ENCODE measurements at regions not wholly inside any gene's neighbourhood (a gene's known extent, or its start where the extent isn't known, plus 50 kb on each side); places are given as distances from the start of the nearest gene placed in this dataset.

DNA sequence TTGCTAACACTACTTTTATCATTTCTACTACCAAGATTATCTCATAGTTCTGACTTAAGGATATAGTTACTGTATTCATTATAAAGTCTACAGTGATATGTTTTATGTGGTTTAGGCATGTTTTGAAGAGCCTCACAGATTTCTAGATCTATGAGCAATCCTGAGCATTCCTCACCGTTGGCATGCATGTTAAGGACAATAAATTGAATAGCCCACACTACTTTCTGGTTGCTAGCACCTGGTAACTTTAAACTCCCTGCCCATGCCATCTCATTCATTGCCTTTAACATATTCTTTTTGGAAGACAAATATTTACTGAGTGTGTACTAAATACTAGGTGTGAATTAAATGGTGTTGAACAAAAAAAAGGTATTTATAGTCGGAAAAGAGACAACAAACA is 868.1 kb upstream of the CDH9 start:
- no peak overlapping the region for H3K27ac ChIP-seq (replicated peaks)
- H3K27me3 ChIP-seq (ENCODE audit: insufficient read depth, poor library complexity, severe bottlenecking): no peaks in the 10 kb centered on the region
- H3K4me3 ChIP-seq (replicated peaks; ENCODE audit: insufficient read depth, low read length): no peak overlapping the region
- TF ChIP-seq, protein P1, sequence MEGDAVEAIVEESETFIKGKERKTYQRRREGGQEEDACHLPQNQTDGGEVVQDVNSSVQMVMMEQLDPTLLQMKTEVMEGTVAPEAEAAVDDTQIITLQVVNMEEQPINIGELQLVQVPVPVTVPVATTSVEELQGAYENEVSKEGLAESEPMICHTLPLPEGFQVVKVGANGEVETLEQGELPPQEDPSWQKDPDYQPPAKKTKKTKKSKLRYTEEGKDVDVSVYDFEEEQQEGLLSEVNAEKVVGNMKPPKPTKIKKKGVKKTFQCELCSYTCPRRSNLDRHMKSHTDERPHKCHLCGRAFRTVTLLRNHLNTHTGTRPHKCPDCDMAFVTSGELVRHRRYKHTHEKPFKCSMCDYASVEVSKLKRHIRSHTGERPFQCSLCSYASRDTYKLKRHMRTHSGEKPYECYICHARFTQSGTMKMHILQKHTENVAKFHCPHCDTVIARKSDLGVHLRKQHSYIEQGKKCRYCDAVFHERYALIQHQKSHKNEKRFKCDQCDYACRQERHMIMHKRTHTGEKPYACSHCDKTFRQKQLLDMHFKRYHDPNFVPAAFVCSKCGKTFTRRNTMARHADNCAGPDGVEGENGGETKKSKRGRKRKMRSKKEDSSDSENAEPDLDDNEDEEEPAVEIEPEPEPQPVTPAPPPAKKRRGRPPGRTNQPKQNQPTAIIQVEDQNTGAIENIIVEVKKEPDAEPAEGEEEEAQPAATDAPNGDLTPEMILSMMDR (IDR thresholded peaks at IDR 0.05; ENCODE audit: insufficient read depth, low read length): no peak
- TF ChIP-seq POLR2AphosphoS5 (IDR thresholded peaks at IDR 0.05; ENCODE audit: low read depth) (no peak), GABPA (IDR thresholded peaks at IDR 0.05; ENCODE audit: low read depth) (no peak), SPI1 (IDR thresholded peaks at IDR 0.05; ENCODE audit: borderline replicate concordance, low read depth) (no peak)
- TF ChIP-seq, protein P2, sequence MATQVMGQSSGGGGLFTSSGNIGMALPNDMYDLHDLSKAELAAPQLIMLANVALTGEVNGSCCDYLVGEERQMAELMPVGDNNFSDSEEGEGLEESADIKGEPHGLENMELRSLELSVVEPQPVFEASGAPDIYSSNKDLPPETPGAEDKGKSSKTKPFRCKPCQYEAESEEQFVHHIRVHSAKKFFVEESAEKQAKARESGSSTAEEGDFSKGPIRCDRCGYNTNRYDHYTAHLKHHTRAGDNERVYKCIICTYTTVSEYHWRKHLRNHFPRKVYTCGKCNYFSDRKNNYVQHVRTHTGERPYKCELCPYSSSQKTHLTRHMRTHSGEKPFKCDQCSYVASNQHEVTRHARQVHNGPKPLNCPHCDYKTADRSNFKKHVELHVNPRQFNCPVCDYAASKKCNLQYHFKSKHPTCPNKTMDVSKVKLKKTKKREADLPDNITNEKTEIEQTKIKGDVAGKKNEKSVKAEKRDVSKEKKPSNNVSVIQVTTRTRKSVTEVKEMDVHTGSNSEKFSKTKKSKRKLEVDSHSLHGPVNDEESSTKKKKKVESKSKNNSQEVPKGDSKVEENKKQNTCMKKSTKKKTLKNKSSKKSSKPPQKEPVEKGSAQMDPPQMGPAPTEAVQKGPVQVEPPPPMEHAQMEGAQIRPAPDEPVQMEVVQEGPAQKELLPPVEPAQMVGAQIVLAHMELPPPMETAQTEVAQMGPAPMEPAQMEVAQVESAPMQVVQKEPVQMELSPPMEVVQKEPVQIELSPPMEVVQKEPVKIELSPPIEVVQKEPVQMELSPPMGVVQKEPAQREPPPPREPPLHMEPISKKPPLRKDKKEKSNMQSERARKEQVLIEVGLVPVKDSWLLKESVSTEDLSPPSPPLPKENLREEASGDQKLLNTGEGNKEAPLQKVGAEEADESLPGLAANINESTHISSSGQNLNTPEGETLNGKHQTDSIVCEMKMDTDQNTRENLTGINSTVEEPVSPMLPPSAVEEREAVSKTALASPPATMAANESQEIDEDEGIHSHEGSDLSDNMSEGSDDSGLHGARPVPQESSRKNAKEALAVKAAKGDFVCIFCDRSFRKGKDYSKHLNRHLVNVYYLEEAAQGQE (IDR thresholded peaks at IDR 0.05; ENCODE audit: insufficient replicate concordance, low read depth): no peak
- no peak for DNase-seq (ENCODE audit: low read depth in 1 of 2, low spot score in 1 of 2)

DNA sequence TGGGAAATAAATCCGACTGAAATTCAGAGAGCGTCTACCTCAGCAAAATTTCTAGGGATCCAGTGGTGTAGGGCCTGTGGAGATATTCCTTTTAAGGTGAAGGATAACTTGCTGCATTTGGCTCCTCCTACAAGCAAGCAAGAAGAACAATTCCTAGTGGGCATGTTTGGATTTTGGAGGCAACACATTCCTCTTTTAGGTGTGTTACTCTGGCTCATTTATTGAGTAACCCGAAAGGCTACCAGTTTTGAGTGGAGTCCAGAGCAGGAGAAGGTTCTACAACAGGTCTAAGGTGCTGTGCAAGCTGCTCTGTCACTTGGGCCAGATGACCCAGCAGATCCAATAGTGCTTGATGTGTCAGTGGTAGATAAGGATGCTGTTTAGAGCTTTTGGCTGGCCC is 862.4 kb upstream of the CDH9 start:
- TF ChIP-seq SPI1 (IDR thresholded peaks at IDR 0.05; ENCODE audit: borderline replicate concordance, low read depth) (no peak), GABPA (IDR thresholded peaks at IDR 0.05; ENCODE audit: low read depth) (no peak), POLR2AphosphoS5 (IDR thresholded peaks at IDR 0.05; ENCODE audit: low read depth) (no peak)
- TF ChIP-seq, protein P1 (IDR thresholded peaks at IDR 0.05; ENCODE audit: insufficient read depth, low read length): no peak
- TF ChIP-seq, protein P2 (IDR thresholded peaks at IDR 0.05; ENCODE audit: insufficient replicate concordance, low read depth): no peak
- no peaks in the 10 kb centered on the region for H3K27me3 ChIP-seq (ENCODE audit: insufficient read depth, poor library complexity, severe bottlenecking)

DNA sequence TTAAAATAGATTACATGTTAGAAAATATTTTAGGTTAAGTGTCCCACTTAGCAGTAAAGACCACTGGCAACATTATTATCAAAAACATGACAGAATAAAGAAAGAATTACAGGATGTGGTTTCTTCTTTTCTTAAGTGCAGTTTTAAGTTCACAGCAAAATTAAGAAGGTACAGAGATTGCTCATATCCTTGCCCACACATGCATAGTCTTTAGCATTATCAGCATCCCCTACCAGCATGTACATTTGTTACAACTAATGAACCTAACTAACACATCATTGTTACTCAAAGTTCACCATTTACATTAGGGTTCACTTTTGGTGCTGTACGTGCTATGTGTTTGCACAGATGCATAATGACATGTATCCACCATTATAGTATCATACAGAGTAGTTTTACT is 837.7 kb upstream of the CDH9 start:
- Histone ChIP-seq H3K27ac (replicated peaks) (no peak overlapping the region), H3K4me3 (replicated peaks; ENCODE audit: insufficient read depth, low read length) (no peak overlapping the region), H3K27me3 (ENCODE audit: insufficient read depth, poor library complexity, severe bottlenecking) (no peaks in the 10 kb centered on the region)
- TF ChIP-seq, protein P2 (IDR thresholded peaks at IDR 0.05; ENCODE audit: insufficient replicate concordance, low read depth): no peak
- TF ChIP-seq SPI1 (IDR thresholded peaks at IDR 0.05; ENCODE audit: borderline replicate concordance, low read depth): no peak
- TF ChIP-seq GABPA (IDR thresholded peaks at IDR 0.05; ENCODE audit: low read depth): no peak
- TF ChIP-seq, protein P1 (IDR thresholded peaks at IDR 0.05; ENCODE audit: insufficient read depth, low read length): no peak
- TF ChIP-seq POLR2AphosphoS5 (IDR thresholded peaks at IDR 0.05; ENCODE audit: low read depth): no peak
- no peak for DNase-seq (ENCODE audit: low read depth in 1 of 2, low spot score in 1 of 2)

More for the DNA sequence above, 862.4 kb upstream of the CDH9 start:
- H3K27ac ChIP-seq (replicated peaks): no peak overlapping the region
- H3K4me3 ChIP-seq (replicated peaks; ENCODE audit: insufficient read depth, low read length): no peak overlapping the region
- no peak for DNase-seq (ENCODE audit: low read depth in 1 of 2, low spot score in 1 of 2)

Data from HL-60 (cell line).